NCI-H2029 (cell line): ENCODE measurements at regions not wholly inside any gene's neighbourhood (a gene's known extent, or its start where the extent isn't known, plus 50 kb on each side); places are given as distances from the start of the nearest gene placed in this dataset.

ENCODE experiments used
- DNase-seq: peaks from one replicate; lab custom pipeline; 2025; lab: John Stamatoyannopoulos, UW

DNA sequence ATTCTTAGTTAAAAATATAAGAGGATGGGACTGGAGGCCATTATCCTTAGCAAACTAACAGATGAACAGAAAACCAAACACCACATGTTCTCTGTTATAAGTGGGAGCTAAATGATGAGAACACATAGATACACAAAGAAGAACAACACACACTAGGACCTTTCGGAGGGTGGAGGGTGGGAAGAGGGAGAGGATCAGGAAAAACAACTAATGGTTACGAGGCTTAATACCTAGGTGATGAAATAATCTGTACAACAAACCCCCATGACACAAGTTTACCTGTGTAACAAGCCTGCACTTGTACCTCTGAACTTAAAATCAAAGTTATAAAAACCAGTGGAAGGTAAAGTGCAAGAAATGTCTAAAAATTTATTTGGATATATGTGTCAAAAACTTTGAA, 1047.4 kb upstream of the C9orf72 start:
- no peak for DNase-seq

DNA sequence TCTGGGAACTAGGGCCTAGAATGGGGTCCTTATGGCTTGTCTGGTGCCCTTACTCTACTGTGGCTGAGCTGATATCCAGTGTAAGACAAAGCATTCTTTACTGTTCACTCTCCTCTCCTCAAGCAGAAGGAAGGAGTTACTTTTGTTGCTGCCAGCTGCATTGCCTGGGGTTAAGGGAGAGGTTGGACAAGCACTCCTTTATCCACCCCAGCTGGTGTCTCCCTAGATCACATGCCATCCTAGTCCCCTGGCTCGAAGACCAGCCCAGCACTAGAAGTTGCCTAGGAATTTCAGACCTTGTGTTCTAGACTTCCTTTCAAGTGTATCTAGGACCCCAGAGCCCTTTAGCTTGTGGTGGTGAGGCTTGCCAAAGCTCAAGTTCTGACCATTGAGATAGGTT, 1051.5 kb upstream of the C9orf72 start:
- no peak for DNase-seq

DNA sequence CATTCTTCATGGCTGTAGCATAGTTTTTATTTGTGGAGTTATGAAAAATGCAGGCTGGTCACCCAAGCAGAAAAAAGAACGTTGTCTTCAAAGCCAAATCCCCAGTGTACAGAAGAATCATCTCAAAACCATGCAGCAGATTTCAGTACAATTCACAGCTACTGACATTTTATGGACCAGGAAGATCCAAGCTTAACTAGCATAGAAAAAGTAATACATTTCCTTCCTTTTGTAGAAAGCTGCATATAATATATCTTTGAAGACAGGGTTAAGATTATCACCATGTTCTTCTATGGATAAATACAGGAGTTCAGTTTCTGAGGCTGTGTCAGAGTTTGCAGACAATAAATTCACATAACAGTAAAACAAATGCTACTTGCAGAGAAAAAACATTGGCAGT, 1054.8 kb upstream of the C9orf72 start:
- no peak for DNase-seq

DNA sequence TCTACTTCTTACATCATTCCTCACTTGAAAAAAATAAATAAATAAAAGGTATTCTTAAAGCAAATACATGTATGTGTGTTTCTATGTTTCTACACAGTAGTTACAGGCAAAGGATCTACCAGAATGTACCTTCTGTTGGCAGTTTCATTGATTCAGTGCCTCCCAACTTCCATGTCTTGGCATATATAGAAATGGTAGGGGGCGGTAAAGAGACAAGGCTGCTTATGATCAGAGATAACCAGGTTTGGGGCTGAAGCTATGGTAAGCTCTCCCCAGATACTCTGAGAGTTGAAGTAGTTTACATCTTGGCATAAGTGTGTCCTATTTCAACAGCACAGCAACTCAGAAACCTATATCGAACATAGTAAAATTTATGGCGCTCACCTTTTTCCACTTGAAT, 1075.4 kb upstream of the C9orf72 start:
- no peak for DNase-seq

DNA sequence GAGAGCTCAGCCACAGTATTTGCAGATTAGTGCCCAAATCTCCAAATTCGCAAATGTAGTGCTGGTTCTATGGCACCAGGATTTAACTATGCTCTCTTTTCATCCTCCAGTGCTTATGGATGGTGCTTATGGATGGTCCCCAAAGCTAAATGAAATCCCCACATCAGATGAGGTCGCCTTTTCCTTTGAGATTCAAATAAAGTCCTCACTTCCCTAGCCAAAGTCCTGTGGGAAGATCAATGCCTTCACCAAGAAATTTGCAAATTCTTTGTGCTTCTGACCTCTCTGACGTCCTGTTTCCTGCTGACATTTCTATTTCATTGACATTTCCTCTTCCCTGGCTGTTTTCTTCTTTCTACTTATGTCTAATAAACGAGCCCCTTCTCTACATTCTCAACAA, 1077.0 kb upstream of the C9orf72 start:
- no peak for DNase-seq

DNA sequence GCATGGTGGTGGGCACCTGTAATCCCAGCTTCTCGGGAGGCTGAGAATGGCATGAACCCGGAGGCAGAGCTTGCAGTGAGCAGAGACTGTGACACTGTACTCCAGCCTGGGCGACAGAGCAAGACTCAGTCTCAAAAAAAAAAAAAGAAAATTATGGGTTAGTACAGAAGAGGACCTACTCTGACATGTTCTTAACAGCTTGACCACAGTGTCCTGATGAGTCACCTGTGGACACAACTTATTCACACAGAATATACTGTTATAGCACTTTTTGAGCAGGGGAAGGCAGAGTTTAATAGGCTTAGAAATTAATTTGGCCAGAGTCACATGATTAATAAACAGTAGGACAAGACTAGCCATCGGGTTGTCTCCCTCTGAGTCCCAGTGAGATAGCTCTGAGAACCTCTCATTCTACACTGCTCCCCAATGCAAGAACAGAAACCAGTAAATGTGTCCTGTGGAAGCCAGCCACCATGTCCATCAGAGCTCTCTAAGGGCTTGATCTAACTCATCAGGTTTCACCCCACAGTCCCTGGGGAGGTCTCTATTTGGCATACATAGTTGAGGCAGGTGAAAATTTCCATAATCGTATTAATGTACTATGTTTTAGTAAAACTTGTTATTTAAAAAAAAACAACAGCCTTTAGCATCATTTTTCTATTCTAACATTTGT, 1077.9 kb upstream of the C9orf72 start:
- DNase-seq = no peak

DNA sequence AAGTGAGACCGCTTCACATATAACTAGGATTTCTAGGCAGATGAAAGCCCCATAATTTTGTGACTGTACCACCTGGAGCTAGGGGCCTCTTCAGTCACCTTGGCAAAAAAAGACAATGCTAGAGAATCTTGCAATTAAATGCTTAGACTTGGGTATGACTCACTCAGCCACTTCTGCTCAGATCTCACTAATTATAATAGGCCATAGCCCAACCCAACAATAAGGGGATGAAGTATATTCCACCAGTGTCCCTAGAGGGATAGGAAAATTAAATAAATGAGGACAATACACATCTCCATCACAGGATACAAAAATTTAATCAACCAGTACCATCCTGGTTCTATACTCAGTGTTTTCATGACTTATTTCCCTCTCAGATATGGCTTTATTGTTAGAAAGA, 1079.9 kb upstream of the C9orf72 start:
- no peak for DNase-seq

DNA sequence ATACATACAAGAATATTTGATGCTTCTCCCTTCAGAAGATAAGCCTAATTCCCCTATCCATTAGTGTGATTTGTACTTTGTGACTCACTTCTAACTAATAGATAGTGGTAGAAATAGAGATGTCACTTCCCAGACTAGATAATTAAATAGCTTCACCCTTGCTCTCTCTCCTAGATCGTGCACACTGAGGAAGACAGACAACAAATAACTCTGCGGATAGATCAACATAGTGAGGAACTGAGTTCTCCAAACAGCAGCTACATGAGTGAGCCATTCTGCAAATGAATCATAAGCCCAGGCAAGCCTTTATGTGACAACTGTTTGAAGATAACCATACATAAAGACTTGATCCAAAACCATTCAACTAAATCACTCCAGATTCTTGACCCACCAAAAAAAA, 1083.4 kb upstream of the C9orf72 start:
- DNase-seq = no peak

DNA sequence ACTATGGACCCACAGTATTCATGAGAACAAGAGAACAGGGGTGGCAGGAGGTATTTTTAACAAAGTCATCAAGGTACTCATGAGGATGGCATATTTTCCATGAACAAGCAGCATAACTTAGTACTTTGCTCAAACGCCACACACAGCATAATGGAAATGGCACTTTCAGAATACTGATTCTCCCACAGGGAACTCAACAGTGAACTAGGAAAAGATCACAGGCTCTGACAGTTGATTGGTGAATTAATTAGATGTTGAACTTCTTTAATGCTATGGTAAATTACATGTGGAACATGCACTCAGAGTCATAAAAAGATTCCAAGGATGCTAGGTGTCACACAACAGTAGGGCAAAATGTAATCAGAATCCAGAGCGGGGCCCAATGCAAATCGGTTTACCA, 1088.6 kb upstream of the C9orf72 start:
- DNase-seq = no peak

DNA sequence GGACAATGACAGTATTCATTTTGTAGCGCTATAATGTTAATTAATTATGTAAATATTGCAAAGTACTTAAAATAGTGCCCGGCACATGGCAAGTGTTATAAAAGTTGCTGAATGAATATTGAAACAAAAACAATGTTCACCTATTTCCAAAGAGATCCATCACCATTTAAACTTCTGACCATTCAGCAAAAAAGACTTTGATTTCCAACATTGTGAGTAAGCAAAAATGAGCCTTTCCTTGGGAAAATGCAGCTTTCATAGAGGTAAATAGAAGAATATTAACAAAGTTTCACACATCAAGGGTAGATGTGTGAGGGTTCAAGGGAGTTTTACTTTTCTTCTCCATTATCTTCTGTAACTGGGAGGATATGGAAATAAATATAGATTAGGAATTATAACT, 1089.4 kb upstream of the C9orf72 start:
- no peak for DNase-seq

DNA sequence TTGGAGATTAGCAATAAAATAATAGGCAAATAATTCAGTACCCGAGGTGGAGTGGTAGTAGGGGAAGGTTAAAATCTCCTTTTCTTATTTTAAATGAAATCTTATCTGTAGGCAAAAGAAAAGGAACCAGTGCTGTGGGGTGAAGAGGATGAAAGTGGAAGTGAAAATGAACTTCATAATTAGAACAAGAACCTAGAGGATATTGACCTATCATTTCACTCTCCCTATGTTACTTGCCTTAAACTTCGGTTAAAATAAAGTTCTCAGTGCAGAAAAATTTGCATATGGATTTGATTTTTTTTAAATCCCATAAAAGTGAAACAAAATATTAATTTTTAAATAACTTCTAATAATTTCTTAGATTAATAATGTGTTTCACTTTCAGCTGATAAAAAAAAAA, 1094.9 kb upstream of the C9orf72 start:
- DNase-seq = no peak

DNA sequence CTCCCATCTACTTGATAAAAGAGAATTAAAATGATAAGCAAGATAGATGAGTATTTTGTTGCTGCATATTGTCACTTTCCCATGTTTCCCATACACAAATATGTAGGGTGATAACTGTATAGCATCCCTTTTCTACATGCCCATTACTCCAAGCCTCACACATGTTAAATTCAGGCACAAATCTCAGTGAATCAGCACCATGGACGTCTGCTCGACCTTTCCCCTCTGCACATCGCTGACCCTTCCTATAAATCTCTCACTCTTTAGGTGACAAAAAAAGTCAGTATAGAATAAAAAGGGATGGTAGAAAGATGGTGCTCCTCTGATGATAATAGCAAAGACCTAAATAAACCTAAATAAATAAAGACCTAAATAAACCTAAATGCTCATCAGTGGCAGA, 1097.7 kb upstream of the C9orf72 start:
- no peak for DNase-seq

DNA sequence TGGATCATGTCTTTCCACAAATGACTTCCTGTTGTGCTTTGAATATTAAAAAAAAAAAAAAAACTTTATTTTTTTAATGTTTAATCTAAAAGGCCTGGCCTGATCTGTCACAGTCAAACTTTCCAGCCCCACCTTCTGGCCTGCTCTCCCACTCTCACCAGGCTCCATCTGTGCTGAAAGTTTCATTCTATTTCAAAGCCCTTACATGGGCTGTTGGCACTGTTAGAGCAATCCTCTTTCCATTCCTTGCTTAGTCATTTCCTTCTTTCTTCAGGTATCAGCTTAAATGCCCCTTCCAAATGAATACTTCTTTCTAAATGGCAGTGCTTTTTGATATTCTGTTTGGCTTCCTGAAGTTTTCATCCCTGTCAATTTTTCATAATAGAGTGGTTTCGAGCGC, 1104.8 kb upstream of the C9orf72 start:
- no peak for DNase-seq

DNA sequence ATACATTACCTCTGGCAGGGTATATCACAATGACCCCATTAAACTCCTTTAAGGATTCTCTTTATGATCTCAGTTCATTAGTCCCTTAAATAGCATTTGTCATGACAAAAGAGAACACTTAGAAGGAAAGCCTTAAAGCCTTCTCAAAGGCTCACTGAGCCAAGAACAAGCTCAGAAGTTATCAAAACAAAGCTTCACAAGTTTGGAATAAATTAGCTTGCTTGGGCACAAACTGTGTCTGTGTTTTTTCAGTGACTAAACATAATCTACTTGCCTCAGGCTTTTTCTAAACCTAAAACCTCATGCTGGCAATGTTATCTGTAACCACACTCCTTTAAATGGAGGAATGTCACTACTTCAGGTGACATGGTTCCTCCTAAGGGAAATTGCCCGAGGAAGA, 1114.9 kb upstream of the C9orf72 start:
- no peak for DNase-seq

DNA sequence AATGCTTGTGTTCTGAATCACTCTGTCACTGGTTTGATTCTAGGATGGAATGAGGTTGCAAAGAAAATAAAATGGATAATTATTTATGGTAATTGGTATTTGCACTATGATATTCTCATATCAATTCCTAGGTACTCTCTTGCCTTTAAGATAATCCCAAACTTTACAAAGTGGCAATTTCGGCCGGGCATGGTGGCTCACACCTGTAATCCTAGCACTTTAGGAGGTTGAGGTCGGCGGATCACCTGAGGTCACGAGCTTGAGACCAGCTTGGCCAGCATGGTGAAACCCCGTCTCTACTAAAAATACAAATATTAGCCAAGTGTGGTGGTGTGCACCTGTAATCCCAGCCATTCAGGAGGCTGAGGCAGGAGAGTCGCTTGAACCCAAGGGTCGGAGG, 1118.7 kb upstream of the C9orf72 start:
- DNase-seq = no peak

DNA sequence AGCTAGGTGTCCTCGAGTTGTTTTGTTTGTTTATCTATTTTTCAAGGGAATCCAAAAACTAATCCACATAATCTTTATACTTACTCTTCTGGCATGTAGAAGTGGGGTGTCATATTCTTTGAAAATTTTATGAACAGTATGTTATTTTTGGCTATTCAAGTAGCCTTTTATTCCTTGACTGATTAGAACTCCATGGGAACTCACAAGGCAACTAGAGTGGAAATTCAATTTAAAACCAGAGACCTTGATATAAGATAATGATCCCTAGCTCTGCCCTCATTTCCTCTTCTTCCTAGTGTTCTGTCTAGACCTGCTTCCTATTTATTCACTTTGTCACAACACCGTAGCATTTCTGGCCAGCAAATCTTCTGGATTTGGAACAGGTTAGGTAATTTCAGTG, 1123.7 kb upstream of the C9orf72 start:
- DNase-seq = no peak

DNA sequence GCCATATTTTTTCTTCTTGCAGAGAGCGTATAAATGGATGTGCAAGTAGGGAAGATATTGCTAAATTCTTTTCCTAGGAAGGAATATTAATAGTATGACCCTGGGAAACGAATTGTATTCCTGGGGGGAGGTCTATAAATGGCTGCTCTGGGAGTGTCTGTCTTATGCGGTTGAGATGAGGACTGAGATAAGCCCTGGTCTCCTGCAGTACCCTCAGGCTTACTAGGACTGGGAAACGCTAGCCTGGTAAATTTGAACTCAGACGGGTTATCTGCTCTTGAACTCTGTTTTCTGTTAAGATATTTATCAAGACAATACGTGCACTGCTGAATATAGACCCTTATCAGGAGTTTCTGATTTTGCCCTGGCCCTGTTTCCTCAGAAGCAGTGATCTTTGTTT, 1126.4 kb upstream of the C9orf72 start:
- no peak for DNase-seq

DNA sequence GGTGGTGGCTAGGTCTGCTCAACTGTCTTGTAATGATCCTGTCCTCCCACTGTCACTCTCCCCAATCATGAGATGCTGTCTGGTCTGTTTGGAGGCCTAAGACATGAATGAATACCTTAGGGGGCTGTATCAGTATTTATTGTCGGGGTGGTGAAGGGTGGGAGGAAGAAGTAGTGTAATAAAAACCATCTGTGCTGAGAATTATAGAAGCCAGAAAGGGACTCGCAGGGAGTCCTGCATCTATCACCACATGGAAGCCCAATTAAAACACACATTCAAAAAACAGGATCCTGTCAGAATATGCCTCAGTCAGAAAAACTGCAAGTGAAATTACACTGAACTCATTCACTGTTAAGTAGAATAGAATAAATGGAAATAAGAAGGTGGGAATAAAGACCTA, 1134.3 kb upstream of the C9orf72 start:
- no peak for DNase-seq

DNA sequence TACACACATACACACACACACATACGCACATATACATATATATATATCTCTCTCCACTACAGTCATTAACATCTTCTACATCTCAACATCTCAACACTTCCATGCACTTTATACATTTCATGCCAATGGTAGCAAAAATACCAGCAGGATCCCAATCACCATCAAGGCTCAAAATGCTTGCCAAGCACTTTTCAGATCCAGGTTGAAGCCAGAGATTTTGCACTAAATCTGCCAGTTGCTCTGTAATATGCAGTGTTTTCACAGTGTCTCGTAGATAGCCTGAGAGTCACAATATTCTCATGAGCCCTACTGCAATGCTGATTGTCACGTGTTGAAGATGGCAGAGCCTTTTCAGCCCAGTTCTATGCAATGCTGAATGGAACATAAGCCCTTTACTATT, 1140.9 kb upstream of the C9orf72 start:
- DNase-seq = no peak

DNA sequence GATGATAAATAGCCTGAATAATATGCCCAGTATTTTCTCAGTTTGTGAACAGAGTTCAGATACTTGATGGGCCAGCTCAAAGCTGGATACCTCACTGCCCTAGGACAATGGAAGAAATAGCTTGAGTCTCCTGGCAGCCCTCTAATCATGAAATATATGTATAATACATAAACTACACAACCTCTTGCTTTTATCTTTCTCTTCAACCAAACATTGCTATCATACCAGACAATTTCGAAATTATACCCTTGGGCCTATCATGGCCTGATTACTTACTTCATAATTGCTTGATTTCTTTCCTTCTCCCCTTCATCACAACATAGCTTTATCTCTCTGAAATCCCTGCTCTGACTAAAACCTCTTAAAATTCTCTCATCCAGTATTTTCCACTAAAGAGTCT, 1144.9 kb upstream of the C9orf72 start:
- DNase-seq = no peak

DNA sequence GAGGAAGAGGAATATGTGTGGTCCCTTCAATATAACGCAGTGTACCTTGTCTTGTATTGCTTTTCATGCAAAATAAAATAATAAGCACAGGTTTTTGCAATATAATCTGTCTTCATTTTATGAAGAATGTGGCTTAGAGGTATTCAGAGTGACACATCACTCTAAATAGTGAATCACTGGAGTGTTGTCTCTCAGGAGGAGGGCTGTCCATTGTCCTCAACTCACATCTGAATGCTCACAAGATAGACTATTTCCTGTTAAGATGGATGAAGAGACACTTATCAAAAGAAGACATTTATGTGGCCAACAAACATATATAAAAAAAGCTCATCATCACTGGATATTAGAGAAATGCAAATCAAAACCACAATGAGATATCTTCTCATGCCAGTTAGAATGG, 1147.5 kb upstream of the C9orf72 start:
- no peak for DNase-seq

DNA sequence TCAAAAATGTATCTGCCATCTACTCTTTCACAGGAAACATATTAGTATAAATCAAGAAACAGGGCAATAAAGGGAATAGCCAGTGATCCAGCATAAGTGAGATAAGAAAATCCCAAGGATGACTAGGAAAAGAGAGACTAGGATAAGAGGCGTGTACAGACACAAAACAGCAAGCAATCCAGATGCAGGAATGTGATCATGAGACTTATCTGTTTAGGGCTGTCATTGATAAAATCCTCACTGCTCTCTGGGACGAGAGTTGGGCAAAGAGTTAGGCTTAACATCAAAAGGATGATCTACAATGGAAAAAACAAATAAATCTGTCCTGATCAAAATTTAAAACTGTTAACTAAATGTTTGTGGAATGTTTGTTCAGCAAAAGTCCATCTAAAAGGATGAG, 1156.8 kb upstream of the C9orf72 start:
- no peak for DNase-seq

DNA sequence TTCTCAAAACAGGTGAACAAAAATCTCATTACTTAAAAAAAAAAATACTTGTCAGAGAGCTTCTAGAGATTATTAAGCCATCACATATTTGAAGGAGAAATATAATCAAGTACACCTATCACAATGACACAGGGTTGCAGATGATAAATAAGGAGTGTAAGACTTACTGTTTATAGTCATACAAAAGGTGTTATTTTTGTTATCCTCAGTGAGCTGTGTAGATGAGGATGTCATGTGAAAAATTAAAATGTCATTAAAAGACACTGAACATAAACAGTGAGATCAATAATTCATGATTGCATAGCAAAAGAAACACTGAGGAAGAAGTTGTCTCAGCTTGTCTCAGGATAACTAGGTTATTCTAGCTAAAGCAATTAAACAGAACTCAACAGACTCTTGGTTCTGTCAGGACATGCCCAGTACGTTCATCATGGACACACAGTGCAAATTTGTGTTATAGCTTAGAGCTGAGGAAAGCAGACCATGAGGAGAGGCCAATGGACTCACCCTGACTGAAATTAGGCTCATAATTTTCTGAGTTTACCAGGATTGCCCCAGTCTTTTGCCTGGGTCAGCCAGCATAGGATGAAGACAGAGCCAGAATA, 1162.6 kb upstream of the C9orf72 start:
- DNase-seq = no peak

DNA sequence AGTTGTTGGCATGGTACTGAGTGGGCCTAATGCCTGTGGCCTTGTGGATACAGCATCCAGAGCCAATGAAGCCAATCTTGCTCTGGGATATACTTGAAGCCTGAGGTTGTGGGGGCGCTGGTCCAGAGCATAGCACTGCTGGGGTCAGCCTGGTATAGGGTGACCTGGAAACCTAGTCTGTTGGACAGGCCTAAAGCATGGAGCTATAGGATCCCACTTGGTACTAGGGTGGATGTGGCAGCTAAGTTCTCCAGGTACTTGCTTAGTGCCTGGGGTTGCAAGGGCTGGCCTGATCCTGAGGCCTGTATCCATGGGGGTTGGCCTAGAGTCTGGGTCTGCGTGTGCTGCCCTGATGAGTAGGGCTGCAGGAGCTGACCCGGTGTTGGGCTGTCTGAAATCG, 1168.2 kb upstream of the C9orf72 start:
- DNase-seq = no peak
